Subcutaneous abdominal adipose tissue (tissue), 5 donors: ENCODE measurements at regions not wholly inside any gene's neighbourhood (a gene's known extent, or its start where the extent isn't known, plus 50 kb on each side); places are given as distances from the start of the nearest gene placed in this dataset.

Experiments used
- H3K27ac ChIP-seq: one replicate; pipeline ENCODE4 v1.7.0; 2013; ENCODE audit warnings: low read depth, mild to moderate bottlenecking, inconsistent platforms, low read length, moderate library complexity
- H3K27me3 ChIP-seq, 5 donors: one replicate each; pipeline ENCODE4 v1.7.0; 2013; ENCODE audit warnings: low read length in 5 of 5, inconsistent platforms in 1 of 5; ENCODE audit not compliant: control insufficient read depth in 5 of 5, insufficient read depth in 4 of 5
- H3K36me3 ChIP-seq, 5 donors: one replicate each; pipeline ENCODE4 v1.7.0; 2013; ENCODE audit warnings: low read length in 5 of 5; ENCODE audit not compliant: control insufficient read depth in 5 of 5, insufficient read depth in 5 of 5
- H3K4me1 ChIP-seq, 5 donors: one replicate each; pipeline ENCODE4 v1.7.0; 2013; ENCODE audit warnings: low read length in 5 of 5, mild to moderate bottlenecking in 3 of 5, moderate library complexity in 1 of 5; ENCODE audit not compliant: control insufficient read depth in 5 of 5, insufficient read depth in 5 of 5
- H3K4me3 ChIP-seq, 5 donors: one replicate each; pipeline ENCODE4 v1.7.0; 2013; ENCODE audit warnings: low read length in 5 of 5, low read depth in 1 of 5
- H3K9ac ChIP-seq, 5 donors: one replicate each; pipeline ENCODE4 v1.7.0; 2013; ENCODE audit warnings: low read length in 5 of 5, mild to moderate bottlenecking in 4 of 5, moderate library complexity in 3 of 5
- H3K9me3 ChIP-seq, 5 donors: one replicate each; pipeline ENCODE4 v1.7.0; 2013; ENCODE audit warnings: low read length in 5 of 5; ENCODE audit not compliant: control insufficient read depth in 5 of 5
- donor health status: healthy.
- donor health status: healthy.
- donor health status: healthy.
- donor health status: healthy.
- donor health status: healthy.

DNA sequence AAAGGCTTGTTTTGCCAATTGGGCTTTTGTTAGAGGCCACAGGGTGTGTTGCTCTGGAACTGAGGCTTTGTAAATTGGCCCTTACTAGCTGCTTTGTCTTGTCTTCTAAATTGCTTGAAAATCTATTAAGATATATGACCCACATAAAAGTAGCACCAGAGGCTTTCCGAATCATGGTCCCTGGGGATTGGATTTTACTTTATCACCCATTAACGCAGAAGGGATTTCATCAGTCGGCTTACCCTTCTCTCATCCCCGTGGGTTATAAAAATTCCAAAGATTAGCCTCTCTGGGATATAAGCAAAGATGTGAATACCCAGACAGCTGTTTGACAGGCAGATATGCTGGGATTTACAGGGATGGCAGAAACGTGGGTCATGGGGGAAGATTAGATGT lies 98.3 kb upstream of the CHL1 start:
- H3K27me3 ChIP-seq: no peaks in the 10 kb centered on the region
- H3K9ac ChIP-seq: no peak overlapping the region
- no peak overlapping the region for H3K27ac ChIP-seq
- peaks cover 0 to 11% (median 0%) of the 10 kb centered on the region in 5 donors for H3K4me1 ChIP-seq
- no peaks in the 10 kb centered on the region for H3K9me3 ChIP-seq
- H3K4me3 ChIP-seq: no peak overlapping the region
- no peaks in the 10 kb centered on the region for H3K36me3 ChIP-seq

DNA sequence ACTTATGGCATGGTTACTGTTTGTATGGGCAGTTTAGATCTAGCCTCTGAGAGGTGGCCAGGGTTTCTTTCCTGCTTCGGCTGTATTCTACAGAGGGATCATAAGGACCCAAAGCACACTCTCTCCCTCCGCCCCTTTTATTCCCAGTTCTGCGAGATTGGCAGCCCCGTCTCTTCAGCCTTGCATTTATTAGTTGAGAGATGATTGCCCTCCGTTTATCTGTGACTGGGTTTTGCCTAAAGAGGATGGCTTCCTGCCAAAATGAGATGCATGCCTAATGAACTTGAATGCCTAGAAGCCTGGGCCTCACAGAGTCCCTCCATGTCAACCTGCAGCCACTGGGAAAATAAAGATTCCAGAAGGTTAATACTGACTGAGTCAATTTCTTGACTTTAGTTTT lies 97.1 kb upstream of the CHL1 start:
- H3K27me3 ChIP-seq: no peaks in the 10 kb centered on the region
- no peak overlapping the region for H3K27ac ChIP-seq
- no peaks in the 10 kb centered on the region for H3K9me3 ChIP-seq
- no peak overlapping the region for H3K4me3 ChIP-seq
- H3K36me3 ChIP-seq: no peaks in the 10 kb centered on the region
- no peak overlapping the region for H3K9ac ChIP-seq
- H3K4me1 ChIP-seq: peaks cover 0 to 11% (median 0%) of the 10 kb centered on the region in 5 donors

DNA sequence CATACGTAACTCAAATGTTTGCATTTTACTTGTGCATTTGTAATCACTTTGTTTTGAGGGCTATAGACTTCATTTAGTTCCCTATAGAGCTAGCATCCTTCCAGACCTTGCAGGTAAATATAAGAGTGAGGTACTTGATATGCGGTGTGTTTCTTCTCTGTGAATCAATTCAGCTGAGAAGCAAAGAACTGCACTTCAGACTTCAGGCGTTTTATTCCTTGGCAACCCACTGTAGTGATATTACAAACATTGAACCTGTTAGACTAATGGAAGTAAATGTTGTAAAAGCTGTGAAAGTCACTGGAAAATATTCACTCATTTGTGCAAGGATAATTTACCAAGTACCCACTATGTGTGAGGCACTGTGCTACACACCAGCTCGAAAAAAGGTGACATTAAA lies 94.1 kb upstream of the CHL1 start:
- Histone ChIP-seq H3K36me3 (no peaks in the 10 kb centered on the region), H3K4me3 (no peak overlapping the region), H3K9me3 (no peaks in the 10 kb centered on the region), H3K4me1 (peaks cover 0 to 11% (median 0%) of the 10 kb centered on the region in 5 donors), H3K27me3 (no peaks in the 10 kb centered on the region), H3K9ac (no peak overlapping the region), H3K27ac (no peak overlapping the region)

DNA sequence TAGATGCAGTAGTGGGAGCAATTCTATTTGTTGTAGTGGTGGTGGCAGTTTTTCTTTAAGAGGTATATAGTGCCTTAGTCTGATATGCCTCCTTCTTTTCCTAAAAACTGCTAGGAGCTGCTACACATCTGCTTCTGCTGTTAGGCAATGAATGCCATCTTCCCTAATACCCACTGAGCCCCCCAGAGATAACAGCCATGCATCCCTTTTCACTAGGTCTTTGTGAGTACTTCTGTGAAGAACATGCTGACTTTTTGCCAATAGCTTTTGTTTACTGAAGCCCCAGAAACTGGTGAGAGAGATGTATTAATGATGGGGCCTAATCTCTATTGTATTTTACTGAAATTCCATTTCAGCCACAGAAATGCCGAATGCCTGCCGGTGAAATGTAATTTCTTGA lies 92.6 kb upstream of the CHL1 start:
- Histone ChIP-seq H3K4me3 (no peak overlapping the region), H3K9ac (no peak overlapping the region), H3K27ac (no peak overlapping the region), H3K4me1 (no peaks in the 10 kb centered on the region), H3K27me3 (no peaks in the 10 kb centered on the region), H3K36me3 (no peaks in the 10 kb centered on the region), H3K9me3 (no peaks in the 10 kb centered on the region)

DNA sequence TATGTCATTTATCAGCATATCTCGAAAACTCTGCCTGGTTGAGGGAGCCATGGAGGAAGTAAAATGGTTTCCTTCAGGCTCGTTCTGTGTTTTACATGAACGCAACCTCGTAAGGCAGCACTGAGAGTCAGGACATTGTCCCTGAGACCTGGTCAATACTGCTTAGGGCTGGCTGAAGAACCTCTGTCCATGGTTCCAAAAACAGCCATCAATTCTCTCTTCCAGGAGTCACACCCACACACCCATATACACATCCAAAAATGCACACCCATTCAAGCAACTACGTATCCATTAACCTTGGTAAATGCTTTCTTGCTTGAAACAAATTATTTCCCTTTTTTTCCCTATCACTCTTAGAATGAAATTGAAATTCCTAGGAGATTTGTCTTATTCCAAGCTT lies 91.0 kb upstream of the CHL1 start:
- Histone ChIP-seq H3K27me3 (no peaks in the 10 kb centered on the region), H3K36me3 (no peaks in the 10 kb centered on the region), H3K9ac (no peak overlapping the region), H3K4me3 (no peak overlapping the region), H3K4me1 (no peaks in the 10 kb centered on the region), H3K9me3 (no peaks in the 10 kb centered on the region), H3K27ac (no peak overlapping the region)

DNA sequence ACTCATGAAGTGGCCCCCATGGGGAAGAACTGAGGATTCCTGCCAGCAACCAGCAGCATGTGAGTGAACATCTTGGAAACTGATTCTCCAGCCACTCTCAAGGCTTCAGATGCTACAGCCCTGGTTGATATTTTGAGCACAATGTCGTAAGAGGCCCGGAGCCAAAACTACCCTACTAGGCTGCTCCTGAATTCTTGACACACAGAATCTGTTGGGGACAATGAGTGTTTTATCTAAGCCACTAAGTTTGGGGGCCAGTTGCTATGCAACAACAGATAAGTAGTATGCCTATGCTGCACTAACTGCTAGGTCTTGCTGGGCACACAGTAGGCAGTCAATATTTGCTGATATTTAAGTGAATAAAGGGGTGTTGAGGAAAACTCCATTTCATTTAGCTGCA lies 89.9 kb upstream of the CHL1 start:
- H3K9me3 ChIP-seq: no peaks in the 10 kb centered on the region
- no peaks in the 10 kb centered on the region for H3K36me3 ChIP-seq
- no peaks in the 10 kb centered on the region for H3K4me1 ChIP-seq

DNA sequence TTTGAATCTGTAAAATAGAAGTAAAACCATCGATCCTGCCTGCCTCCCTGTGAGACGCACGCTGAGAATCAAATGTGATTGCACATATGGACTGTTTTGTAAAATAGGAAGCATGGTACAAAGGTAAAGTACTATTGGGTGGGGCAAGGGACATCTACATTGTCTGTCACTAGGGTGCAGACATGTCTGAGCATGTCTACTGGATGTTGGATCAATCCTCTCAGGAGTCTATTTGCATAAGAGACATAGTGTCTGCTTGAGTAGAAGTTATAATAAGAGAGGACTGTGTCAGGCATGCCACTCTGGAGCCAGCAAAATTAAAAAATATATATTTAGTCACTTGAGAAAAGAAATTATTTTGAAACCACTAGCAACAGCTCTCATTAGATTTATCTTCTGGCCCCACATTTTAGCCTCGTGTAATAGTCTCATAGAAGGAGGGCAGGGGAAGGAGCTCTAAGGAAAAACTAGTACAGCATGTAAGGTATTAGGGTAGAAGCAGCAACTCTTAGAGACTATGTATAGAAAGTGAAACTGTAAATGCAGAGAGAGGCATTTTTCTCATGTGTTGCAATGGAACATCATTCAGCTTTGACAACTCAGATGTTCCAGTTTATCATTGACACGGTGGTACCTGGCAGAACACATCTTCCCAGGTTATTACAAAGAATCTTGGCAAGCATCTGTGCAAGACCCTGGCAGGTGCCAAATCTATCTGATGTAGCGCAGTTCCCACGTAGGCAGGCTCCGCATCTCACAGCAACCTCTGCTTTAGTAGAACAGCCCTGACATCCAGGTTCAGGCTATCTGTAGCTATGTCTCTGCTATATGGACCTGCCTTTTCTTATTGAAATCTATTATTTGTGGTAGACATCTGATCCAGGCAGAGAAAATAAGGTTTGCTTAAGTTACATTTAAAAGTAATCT lies 85.2 kb upstream of the CHL1 start:
- H3K9ac ChIP-seq: no peak overlapping the region
- no peaks in the 10 kb centered on the region for H3K27me3 ChIP-seq
- H3K36me3 ChIP-seq: no peaks in the 10 kb centered on the region
- no peak overlapping the region for H3K27ac ChIP-seq
- no peaks in the 10 kb centered on the region for H3K9me3 ChIP-seq
- no peak overlapping the region for H3K4me3 ChIP-seq
- no peaks in the 10 kb centered on the region for H3K4me1 ChIP-seq

More for the DNA sequence above, 89.9 kb upstream of the CHL1 start:
- no peak overlapping the region for H3K4me3 ChIP-seq
- H3K27me3 ChIP-seq: no peaks in the 10 kb centered on the region
- H3K27ac ChIP-seq: no peak overlapping the region
- no peak overlapping the region for H3K9ac ChIP-seq

DNA sequence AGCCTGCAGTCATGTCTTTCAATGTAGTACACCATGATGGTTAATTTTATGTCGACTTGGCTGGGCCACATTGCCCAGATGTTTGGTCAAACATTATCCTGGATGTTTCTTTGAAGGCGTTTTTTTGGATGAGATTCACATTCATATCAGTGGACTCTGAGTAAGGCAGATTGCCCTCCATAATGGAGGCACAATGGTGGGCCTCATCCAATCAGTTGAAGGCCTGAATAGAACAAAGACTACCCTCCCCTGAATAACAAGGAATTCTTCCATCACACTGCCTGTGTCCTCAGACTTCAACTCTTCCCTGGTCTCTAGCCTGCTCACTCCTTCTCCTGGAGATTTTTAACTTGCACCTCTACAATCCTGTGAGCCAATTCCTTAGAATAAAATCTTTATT lies 83.8 kb upstream of the CHL1 start:
- Histone ChIP-seq H3K36me3 (no peaks in the 10 kb centered on the region), H3K27me3 (no peaks in the 10 kb centered on the region), H3K9me3 (no peaks in the 10 kb centered on the region), H3K4me1 (no peaks in the 10 kb centered on the region), H3K4me3 (no peak overlapping the region), H3K27ac (no peak overlapping the region), H3K9ac (no peak overlapping the region)

DNA sequence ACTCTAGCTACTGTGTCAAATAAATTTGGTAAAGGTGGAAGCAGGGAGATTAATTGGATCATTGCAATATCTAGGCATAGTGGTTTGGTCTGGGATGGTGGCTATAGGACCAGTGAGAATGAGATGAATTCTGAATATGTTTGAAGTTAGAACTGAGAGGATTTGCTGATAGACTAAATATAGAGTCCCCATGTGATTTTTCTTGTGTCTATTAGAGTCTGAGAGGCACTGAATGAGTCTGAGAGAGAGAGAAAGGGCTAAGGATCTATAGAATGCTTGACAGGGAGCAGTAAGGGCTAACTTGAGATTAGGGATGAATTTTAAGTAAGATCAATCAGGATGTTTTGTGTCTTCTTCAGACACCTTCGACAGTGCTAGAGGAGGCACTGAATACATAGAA lies 77.9 kb upstream of the CHL1 start:
- Histone ChIP-seq H3K27ac (no peak overlapping the region), H3K36me3 (no peaks in the 10 kb centered on the region), H3K9ac (no peak overlapping the region)

DNA sequence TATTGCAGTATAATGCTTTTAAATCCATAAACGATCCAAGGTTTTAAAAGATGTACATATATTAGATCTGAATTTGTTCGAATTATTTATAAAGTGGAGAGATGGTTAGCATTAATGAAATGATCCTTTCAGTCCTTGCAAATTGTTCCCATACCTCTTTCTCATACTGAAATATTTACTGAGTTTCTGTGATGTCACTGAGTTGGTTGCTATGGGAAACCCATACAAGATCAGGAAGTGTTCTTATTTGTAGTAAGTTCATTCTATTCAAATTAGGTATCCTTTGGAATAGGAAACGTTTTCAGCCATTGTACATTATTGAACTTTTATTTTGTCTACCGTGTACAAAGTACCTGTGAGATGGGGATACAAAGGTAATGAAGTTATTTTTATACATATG lies 73.2 kb upstream of the CHL1 start:
- H3K9me3 ChIP-seq: no peaks in the 10 kb centered on the region
- H3K27me3 ChIP-seq: no peaks in the 10 kb centered on the region
- H3K4me1 ChIP-seq: no peaks in the 10 kb centered on the region
- H3K27ac ChIP-seq: no peak overlapping the region
- no peak overlapping the region for H3K4me3 ChIP-seq
- H3K9ac ChIP-seq: no peak overlapping the region
- H3K36me3 ChIP-seq: no peaks in the 10 kb centered on the region

More for the DNA sequence above, 77.9 kb upstream of the CHL1 start:
- Histone ChIP-seq H3K27me3 (no peaks in the 10 kb centered on the region), H3K4me1 (no peaks in the 10 kb centered on the region), H3K9me3 (no peaks in the 10 kb centered on the region), H3K4me3 (no peak overlapping the region)
